GM21619 (cell line): ENCODE measurements at regions not wholly inside any gene's neighbourhood (a gene's known extent, or its start where the extent isn't known, plus 50 kb on each side); places are given as distances from the start of the nearest gene placed in this dataset.

ENCODE experiments used
- ATAC-seq: cut with Tn5 transposase; IDR thresholded peaks from one replicate; pipeline ENCODE4 v1.9.1; 2021; ENCODE audit not compliant: unreplicated experiment

- ATAC-seq = no peak
Measured at GRCh38 chr10:83848677-83849076, 290.6 kb upstream of the GHITM start.

- no peak for ATAC-seq
Measured at GRCh38 chr10:83849150-83849549, 290.2 kb upstream of the GHITM start.

DNA sequence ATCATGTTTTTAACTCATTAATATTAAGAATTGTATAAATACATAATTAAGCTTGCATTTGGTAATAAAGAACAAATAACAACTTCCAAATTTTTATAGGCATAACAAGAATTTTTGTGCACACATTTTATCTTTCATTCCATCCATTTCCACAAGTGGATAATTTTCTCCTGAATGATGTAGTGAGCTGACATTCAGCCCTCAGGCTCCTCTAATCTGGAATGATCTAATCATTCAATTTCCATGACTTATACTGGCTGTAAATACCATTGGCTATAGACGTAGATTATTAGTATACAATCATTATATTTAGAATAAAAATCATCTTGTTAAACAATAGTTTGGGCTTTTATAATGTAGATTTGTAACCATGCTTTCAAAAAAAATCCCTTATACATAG lies 287.2 kb upstream of the GHITM start:
- no peak for ATAC-seq

- no peak for ATAC-seq
Measured at GRCh38 chr10:83862723-83863122, 276.6 kb upstream of the GHITM start.

- ATAC-seq = no peak
Measured at GRCh38 chr10:83863283-83863966, 275.9 kb upstream of the GHITM start.

DNA sequence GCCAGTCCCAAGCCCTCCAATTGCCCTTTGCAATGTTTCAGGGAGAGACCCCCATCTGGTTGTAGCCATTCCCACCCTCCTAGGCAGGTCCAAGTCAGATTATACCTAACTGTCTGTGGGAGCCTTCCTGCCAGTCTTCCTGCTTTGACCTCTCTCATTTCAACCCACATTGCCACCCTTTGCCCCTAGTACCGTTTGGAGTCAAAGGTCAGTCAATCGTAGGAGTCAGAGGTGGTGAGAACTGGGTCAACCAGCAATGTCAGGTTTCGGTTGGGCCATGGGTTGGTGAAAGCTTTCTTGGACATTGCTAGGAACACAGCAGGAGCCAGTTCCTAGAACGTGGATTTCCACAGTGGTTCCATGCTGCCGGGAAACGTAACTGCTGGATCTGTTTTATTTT lies 269.4 kb upstream of the GHITM start:
- ATAC-seq = no peak

GRCh38 chr10:83871187-83872081 lies 267.9 kb upstream of the GHITM start:
- peak; percentile 98 for ATAC-seq

- ATAC-seq = no peak
Measured at GRCh38 chr10:83880252-83880791, 259.0 kb upstream of the GHITM start.

GRCh38 chr10:83881661-83882060 lies 257.6 kb upstream of the GHITM start:
- ATAC-seq = no peak

DNA sequence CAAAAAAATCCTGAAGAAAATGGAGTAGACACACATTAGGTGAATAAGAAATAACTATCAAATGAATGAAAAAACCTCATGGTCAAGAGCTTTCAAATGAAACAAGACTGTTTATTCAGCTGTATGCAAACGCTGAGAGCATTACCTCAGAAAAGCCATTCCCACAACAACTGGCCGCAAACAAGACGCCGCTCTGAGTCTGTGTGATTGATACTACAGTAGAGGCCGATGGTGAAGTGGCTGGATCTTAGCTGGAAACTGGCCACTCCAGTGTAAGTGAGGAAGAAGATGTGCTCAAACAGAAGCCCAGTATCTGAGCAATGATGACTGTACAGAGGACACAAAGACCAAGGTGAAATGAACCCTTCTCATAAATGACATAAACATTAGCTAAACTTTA lies 252.4 kb upstream of the GHITM start:
- ATAC-seq = no peak

GRCh38 chr10:83892737-83893136 lies 246.6 kb upstream of the GHITM start:
- no peak for ATAC-seq

- ATAC-seq = no peak
Measured at GRCh38 chr10:83896219-83896618, 243.1 kb upstream of the GHITM start.

DNA sequence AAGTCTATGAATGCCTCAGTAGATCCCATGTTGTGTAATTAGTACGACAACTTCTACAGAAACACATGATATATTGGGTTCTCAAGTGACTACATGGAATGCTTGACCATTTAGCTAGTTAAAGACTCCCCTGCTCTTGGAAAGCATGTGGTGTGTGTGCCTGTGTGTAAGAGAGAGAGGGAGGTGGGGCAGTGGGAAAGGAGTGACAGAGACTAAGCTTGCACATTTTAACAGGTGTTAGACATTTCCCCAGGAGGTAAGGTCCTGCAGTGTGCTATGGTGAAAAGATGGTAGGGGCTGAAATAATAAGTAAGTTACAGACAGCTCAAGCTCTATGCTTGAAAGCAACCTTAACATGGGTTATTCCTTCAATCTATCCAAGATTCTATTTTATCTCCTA lies 241.7 kb upstream of the GHITM start:
- ATAC-seq = no peak

- no peak for ATAC-seq
Measured at GRCh38 chr10:83908506-83908905, 230.8 kb upstream of the GHITM start.

GRCh38 chr10:83909001-83909400 lies 230.3 kb upstream of the GHITM start:
- no peak for ATAC-seq

GRCh38 chr10:83915801-83916200 lies 223.5 kb upstream of the GHITM start:
- no peak for ATAC-seq

- ATAC-seq = no peak
Measured at GRCh38 chr10:83917537-83918506, 221.5 kb upstream of the GHITM start.

DNA sequence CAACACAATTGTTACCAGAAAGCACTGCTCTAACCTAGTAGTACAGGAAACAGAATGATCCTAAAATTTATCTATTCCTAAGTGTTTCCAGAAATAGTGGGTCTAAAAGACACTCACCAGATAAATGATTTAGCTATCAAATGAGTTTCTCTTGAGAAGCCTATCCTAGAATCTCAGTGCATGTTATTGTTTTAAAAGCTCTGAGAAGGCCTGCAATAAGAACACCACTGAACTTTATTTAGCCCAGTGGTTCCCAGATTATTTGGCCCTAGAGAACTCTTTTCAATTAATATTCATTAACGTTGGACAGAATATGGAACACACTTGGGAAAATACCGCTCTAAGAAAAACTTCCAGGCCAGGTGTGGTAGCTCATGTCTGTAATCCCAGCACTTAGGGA lies 220.1 kb upstream of the GHITM start:
- ATAC-seq = no peak

DNA sequence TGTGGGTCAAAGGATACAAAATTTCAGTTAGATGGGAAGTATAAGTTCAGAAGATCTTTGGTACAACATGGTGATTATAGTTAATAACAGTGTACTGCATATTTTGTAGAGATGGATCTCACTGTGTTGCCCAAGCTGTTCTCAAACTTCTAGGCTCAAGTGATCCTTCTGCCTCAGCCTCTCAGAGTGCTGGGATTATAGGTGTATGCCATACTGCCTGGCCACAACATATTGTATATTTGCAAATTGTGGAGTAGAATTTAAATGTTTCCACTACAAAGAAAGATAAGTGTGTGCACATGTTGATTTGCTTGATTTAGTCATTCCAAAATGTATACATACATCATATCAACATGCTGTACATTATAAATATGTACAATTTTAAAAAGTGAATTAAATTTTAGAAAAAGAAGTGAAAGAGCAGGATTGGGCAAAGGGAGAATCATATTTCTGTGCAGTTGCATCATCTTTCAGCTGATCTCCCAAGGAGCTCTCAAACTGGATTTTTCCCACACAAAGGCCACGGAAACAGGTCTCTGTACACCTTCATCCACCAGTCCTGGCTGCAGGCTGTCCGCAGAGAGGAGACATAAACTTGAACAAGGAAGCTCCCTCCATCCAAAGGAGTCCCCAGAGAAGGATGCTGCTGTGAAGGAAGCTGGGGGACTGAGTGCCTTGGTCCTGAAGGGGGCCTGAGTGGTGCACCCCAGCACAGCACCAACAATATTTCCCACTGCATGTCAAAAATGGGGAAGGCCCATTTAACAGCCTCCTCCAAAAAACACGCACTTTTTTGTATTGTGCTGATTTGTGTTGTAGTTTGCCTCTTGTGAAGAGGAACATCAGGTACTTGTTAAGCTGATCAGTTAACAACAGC lies 217.1 kb upstream of the GHITM start:
- no peak for ATAC-seq

GRCh38 chr10:83925133-83925532 lies 214.2 kb upstream of the GHITM start:
- no peak for ATAC-seq
